Astrocyte of the hippocampus (primary cell): ENCODE measurements at regions not wholly inside any gene's neighbourhood (a gene's known extent, or its start where the extent isn't known, plus 50 kb on each side); places are given as distances from the start of the nearest gene placed in this dataset.

Source experiments
- DNase-seq: peaks from one replicate; pipeline ENCODE4 v3.0.0; 2011; ENCODE audit warnings: low read depth, low spot score

DNA sequence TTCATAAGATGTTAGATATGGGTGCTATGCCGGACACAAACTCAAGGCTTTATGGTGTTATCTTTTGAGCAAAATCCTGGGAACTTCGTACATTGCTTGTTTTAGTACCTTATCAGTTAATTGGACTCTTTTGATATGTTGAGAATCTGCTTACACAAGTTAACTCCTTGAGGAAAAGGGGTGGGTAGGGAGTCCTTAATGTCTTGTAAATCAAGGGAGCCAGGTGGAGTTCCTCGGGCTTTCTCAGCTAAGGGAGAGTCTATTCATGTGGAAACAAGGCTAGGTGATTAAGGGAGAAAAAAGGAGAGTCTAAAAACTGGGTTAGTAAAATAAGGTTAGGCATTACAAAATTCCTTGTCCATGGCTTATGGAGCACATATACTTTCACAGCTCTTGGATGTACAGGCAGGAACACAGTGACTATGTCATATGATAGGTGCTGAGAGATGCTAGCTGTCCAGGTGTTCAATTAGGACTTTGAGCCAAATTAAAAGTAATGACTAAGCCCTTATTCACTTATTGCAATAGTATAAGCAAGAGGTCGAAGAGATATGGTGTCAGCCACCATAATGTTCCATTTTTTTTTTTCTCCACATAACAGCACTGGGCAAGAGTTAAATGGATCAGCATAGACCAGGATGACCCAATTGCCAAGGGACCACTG is 59.5 kb upstream of the DYNAP start:
- no peak for DNase-seq

DNA sequence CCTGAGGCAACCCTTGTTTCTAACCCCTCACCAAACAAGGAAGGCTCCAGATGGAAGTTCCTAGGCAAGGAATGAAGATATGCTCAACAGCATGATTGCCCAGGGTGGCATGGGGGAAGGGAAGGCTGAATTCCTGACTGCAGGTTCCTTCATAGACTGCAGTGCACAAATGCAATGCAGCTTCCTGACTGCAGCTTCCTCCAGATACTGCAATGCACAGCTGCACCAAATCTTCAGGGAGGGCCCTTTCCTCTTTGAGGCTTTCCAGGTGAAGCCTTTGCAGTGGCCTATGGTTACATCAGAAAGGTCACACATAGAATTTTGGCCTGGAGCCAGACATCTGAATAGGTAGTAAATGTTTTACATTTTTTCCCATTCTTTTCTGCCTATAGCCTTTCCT is 58.8 kb upstream of the DYNAP start:
- no peak for DNase-seq

DNA sequence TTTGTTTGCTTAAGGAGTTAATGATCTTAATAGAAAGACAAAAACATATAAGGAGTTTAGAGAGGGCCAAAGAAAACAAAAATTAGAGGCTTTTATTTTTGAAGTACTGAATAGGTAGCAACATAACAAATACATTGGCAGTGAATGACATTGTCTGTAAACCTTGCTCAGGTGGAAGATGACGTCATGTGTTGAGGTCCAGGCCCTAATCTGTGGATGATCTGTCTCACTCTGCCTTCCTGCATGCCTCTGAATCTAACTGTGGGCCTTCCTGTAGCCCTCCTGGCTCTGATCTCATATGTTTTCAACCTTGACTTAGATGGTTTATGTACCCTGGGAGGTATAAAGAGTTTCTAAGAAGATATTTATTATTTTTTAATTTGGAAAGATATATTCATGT is 58.1 kb upstream of the DYNAP start:
- DNase-seq, result no peak
